ENCODE measurements at regions not wholly inside any gene's neighbourhood (a gene's known extent, or its start where the extent isn't known, plus 50 kb on each side); places are given as distances from the start of the nearest gene placed in this dataset.

GRCh38 chr18:62447652-62448051, 75.2 kb upstream of the ZCCHC2 start:
- TF ChIP-seq POLR2AphosphoS5 (IDR thresholded peaks at IDR 0.05) (no peak), POLR2A (IDR thresholded peaks at IDR 0.05) (no peak)

Data from sigmoid colon (tissue), 4 donors.